OCI-LY1 (cell line): ENCODE measurements at regions not wholly inside any gene's neighbourhood (a gene's known extent, or its start where the extent isn't known, plus 50 kb on each side); places are given as distances from the start of the nearest gene placed in this dataset.

Source experiments
- H2AFZ ChIP-seq: fragments of 200-600 bp; sonication (generic), shearing (Covaris generic); 2 replicates; pipeline ENCODE4 v1.6.0; 2014; ENCODE audit warnings: antibody characterized with exemption, mild to moderate bottlenecking, low read length
- H3F3A ChIP-seq: fragments of 200-600 bp; sonication (generic), shearing (Covaris generic); 2 replicates; pipeline ENCODE4 v1.6.0; 2014; ENCODE audit warnings: mild to moderate bottlenecking, antibody characterized with exemption, low read length, moderate library complexity; ENCODE audit not compliant: insufficient read depth
- H3K27ac ChIP-seq: fragments of 200-600 bp; sonication (generic); 2 replicates; pipeline ENCODE4 v1.5.1; 2014; ENCODE audit warnings: low read length, mixed run types, mild to moderate bottlenecking, low read depth; ENCODE audit not compliant: poor library complexity, severe bottlenecking
- H3K27me3 ChIP-seq: fragments of 200-600 bp; sonication (generic); 2 replicates; pipeline ENCODE4 v1.6.0; 2014; ENCODE audit warnings: antibody characterized with exemption, mild to moderate bottlenecking, low read length, moderate library complexity; ENCODE audit not compliant: insufficient read depth
- H3K36me3 ChIP-seq: fragments of 200-600 bp; sonication (generic); 2 replicates; pipeline ENCODE4 v1.6.1; 2014; ENCODE audit warnings: mild to moderate bottlenecking, antibody characterized with exemption, low read length, moderate library complexity, mixed read lengths; ENCODE audit not compliant: insufficient read depth
- H3K4me1 ChIP-seq: fragments of 200-600 bp; sonication (generic); 2 replicates; pipeline ENCODE4 v1.5.1; 2014; ENCODE audit warnings: mild to moderate bottlenecking, low read length, moderate library complexity; ENCODE audit not compliant: insufficient read depth, severe bottlenecking
- H3K4me2 ChIP-seq: fragments of 200-600 bp; sonication (generic), shearing (Covaris generic); 2 replicates; pipeline ENCODE4 v1.6.1; 2014; ENCODE audit warnings: low read length
- H3K4me3 ChIP-seq: fragments of 200-600 bp; sonication (generic); 2 replicates; pipeline ENCODE4 v1.5.1; 2014; ENCODE audit warnings: low read length, low read depth, mild to moderate bottlenecking, mixed read lengths; ENCODE audit not compliant: poor library complexity, severe bottlenecking
- H3K79me2 ChIP-seq: fragments of 200-600 bp; shearing (Covaris generic); 2 replicates; pipeline ENCODE4 v1.6.1; 2016; ENCODE audit warnings: mixed run types, low read length, mixed read lengths; ENCODE audit not compliant: insufficient read depth
- H3K9ac ChIP-seq: fragments of 200-600 bp; sonication (generic), shearing (Covaris generic); 2 replicates; pipeline ENCODE4 v1.6.1; 2014; ENCODE audit warnings: mild to moderate bottlenecking, low read length, mixed read lengths
- H3K9me2 ChIP-seq: fragments of 200-600 bp; sonication (generic), shearing (Covaris generic); 2 replicates; pipeline ENCODE4 v1.6.1; 2014; ENCODE audit warnings: low read depth, mild to moderate bottlenecking, low read length, mixed read lengths
- H3K9me3 ChIP-seq: fragments of 200-600 bp; shearing (Covaris generic); 2 replicates; pipeline ENCODE4 v1.6.1; 2014; ENCODE audit warnings: low read length, mixed read lengths
- H4K20me1 ChIP-seq: fragments of 200-600 bp; sonication (generic), shearing (Covaris generic); 2 replicates; pipeline ENCODE4 v1.6.0; 2016; ENCODE audit warnings: mild to moderate bottlenecking, low read length; ENCODE audit not compliant: insufficient read depth
- CTCF ChIP-seq: fragments of 200-600 bp; sonication (generic), shearing (Covaris generic); IDR thresholded peaks from 2 replicates; pipeline ENCODE4 v1.5.1; 2017; ENCODE audit warnings: mild to moderate bottlenecking, antibody characterized with exemption, low read length, moderate library complexity, mixed read lengths
- EZH2 ChIP-seq: fragments of 200-600 bp; sonication (generic), shearing (Covaris generic); IDR thresholded peaks from 2 replicates; pipeline ENCODE4 v1.8.0; 2017; ENCODE audit warnings: borderline replicate concordance, mixed run types, mild to moderate bottlenecking, antibody characterized with exemption, low read length, moderate library complexity, mixed read lengths

- H3K79me2 ChIP-seq = no peaks in the 10 kb centered on the region
- H3K9ac ChIP-seq = no peak overlapping the region
- H3F3A ChIP-seq = no peaks in the 10 kb centered on the region
- H3K27ac ChIP-seq = no peak overlapping the region
- TF ChIP-seq EZH2 (no peak), CTCF (no peak)
- no peaks in the 10 kb centered on the region for H3K4me1 ChIP-seq
- no peak overlapping the region for H3K4me3 ChIP-seq
- no peaks in the 10 kb centered on the region for H4K20me1 ChIP-seq
- no peaks in the 10 kb centered on the region for H3K27me3 ChIP-seq
- H3K9me2 ChIP-seq = no peaks in the 10 kb centered on the region
- no peaks in the 10 kb centered on the region for H3K9me3 ChIP-seq
- no peak overlapping the region for H3K4me2 ChIP-seq
- H2AFZ ChIP-seq = no peak overlapping the region
- no peaks in the 10 kb centered on the region for H3K36me3 ChIP-seq
Measured at GRCh38 chr7:18128846-18129245, 101.2 kb upstream of the PRPS1L1 start.

DNA sequence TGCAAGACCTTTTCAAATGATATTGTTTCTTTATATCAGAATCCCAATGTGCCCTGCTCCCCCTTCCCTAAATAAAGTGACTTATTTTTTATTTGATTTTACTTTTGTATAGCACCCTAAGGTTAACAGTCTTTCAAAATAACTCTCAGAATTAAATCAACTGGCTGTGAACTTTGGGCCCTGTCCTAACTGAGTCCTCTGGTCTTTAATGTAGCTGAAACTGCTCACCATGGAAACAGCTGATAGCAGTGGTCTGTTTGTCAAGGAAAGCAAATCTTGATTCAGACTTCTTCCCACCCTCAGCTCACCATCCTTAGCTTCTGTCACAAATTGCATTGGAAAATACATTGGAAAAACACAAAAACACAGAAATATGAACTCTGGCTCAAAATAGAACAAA is 105.2 kb upstream of the PRPS1L1 start:
- Histone ChIP-seq H3K4me2 (no peak overlapping the region), H3K79me2 (no peaks in the 10 kb centered on the region), H3K9ac (no peak overlapping the region), H3K4me1 (no peaks in the 10 kb centered on the region), H3K27me3 (no peaks in the 10 kb centered on the region), H3K4me3 (no peak overlapping the region), H3K9me2 (no peaks in the 10 kb centered on the region), H3K9me3 (no peaks in the 10 kb centered on the region), H3F3A (no peaks in the 10 kb centered on the region), H2AFZ (no peak overlapping the region), H3K36me3 (no peaks in the 10 kb centered on the region), H3K27ac (no peak overlapping the region), H4K20me1 (no peaks in the 10 kb centered on the region)
- no peak for TF ChIP-seq EZH2
- TF ChIP-seq CTCF = no peak

DNA sequence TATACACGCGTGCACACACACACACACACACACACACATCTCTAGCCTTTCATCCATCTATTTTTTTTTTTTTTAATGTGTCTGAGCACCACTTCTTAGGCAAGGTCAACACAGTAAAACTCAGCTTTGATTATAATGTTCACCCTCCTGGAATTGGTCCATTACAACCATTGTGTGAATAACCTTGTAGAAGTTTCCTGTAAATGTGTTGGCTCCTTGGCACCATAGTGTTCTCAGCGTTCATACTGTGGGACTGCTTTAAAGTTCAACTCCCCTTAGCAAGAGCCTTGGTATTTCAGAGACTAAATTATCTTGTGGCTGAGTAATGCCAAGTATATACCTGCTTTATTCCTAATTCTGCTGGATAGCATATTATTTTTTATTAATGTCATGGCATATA is 106.3 kb upstream of the PRPS1L1 start:
- H3K4me1 ChIP-seq = no peaks in the 10 kb centered on the region
- H4K20me1 ChIP-seq = no peaks in the 10 kb centered on the region

More for the DNA sequence above, 106.3 kb upstream of the PRPS1L1 start:
- Histone ChIP-seq H3F3A (no peaks in the 10 kb centered on the region), H3K4me2 (no peak overlapping the region), H3K79me2 (no peaks in the 10 kb centered on the region), H3K9ac (no peak overlapping the region), H3K4me3 (no peak overlapping the region), H3K9me2 (no peaks in the 10 kb centered on the region), H3K27ac (no peak overlapping the region), H3K9me3 (no peaks in the 10 kb centered on the region), H3K27me3 (no peaks in the 10 kb centered on the region), H3K36me3 (no peaks in the 10 kb centered on the region), H2AFZ (no peak overlapping the region)
- TF ChIP-seq CTCF = no peak
- TF ChIP-seq EZH2 = no peak
